SIG-M5 treated with dmso at 0.1 percent for 504 hours (cell line): ENCODE measurements at regions not wholly inside any gene's neighbourhood (a gene's known extent, or its start where the extent isn't known, plus 50 kb on each side); places are given as distances from the start of the nearest gene placed in this dataset.
"Not testable (repeated sequence)": the region's sequence is repeated elsewhere in the genome, so short reads cannot be mapped to it uniquely, and the experiment has no call there.

Experiments used
- DNase-seq: peaks from one replicate; lab custom pipeline; 2025; ENCODE audit not compliant: unreplicated experiment; lab: John Stamatoyannopoulos, UW

GRCh38 chrX:93468075-93468474, 205.3 kb downstream of the NAP1L3 start:
- DNase-seq, result no peak

- DNase-seq, result no peak
Observed at GRCh38 chrX:93466383-93466782, 207.0 kb downstream of the NAP1L3 start.

GRCh38 chrX:93461060-93461459, 212.3 kb downstream of the NAP1L3 start:
- no peak for DNase-seq

GRCh38 chrX:93454509-93454908, 218.9 kb downstream of the NAP1L3 start:
- DNase-seq, result no peak

- not testable (repeated sequence) for DNase-seq
Observed at GRCh38 chrX:93434721-93435120, 238.7 kb downstream of the NAP1L3 start.

GRCh38 chrX:93428497-93428896, 244.9 kb downstream of the NAP1L3 start:
- no peak for DNase-seq

- peak; percentile 33 for DNase-seq
Observed at GRCh38 chrX:93422693-93423092, 250.7 kb downstream of the NAP1L3 start.

- no peak for DNase-seq
Observed at GRCh38 chrX:93420525-93421082, 252.8 kb downstream of the NAP1L3 start.

- no peak for DNase-seq
Observed at GRCh38 chrX:93420090-93420489, 253.3 kb downstream of the NAP1L3 start.

- DNase-seq, result no peak
Observed at GRCh38 chrX:93419642-93420041, 253.7 kb downstream of the NAP1L3 start.

GRCh38 chrX:93404121-93404520, 269.3 kb downstream of the NAP1L3 start:
- DNase-seq, result no peak

GRCh38 chrX:93354651-93355050, 318.7 kb downstream of the NAP1L3 start:
- DNase-seq, result no peak

GRCh38 chrX:93346309-93346708, 327.1 kb downstream of the NAP1L3 start:
- no peak for DNase-seq

GRCh38 chrX:93344287-93344686, 329.1 kb downstream of the NAP1L3 start:
- DNase-seq, result not testable (repeated sequence)

GRCh38 chrX:93332329-93332728, 341.0 kb downstream of the NAP1L3 start:
- no peak for DNase-seq

GRCh38 chrX:93322110-93322509, 351.3 kb downstream of the NAP1L3 start:
- no peak for DNase-seq

GRCh38 chrX:93319609-93320008, 353.8 kb downstream of the NAP1L3 start:
- DNase-seq, result no peak
